Testis (tissue), 2 donors: ENCODE measurements at regions not wholly inside any gene's neighbourhood (a gene's known extent, or its start where the extent isn't known, plus 50 kb on each side); places are given as distances from the start of the nearest gene placed in this dataset.

Source experiments
- CTCF ChIP-seq, 3 experiments: fragments of 450-650 bp in 2 of 3; fragments of 200-600 bp in 1 of 3; sonication (generic) in 1 of 3; IDR thresholded peaks; one replicate each; pipeline ENCODE4 v1.5.1; 2016 to 2019; ENCODE audit warnings: antibody characterized with exemption in 3 of 3, mild to moderate bottlenecking in 2 of 3, moderate library complexity in 1 of 3
- POLR2A ChIP-seq: fragments of 450-650 bp; IDR thresholded peaks from one replicate; pipeline ENCODE4 v1.6.1; 2017; ENCODE audit warnings: antibody characterized with exemption, mild to moderate bottlenecking, moderate library complexity

GRCh38 chr2:173537694-173538093 is 183.0 kb downstream of the CDCA7 start:
- TF ChIP-seq CTCF (IDR thresholded peaks at IDR 0.05): no peak
- TF ChIP-seq POLR2A: no peak
